Lung (tissue), 11 donors: ENCODE measurements at regions not wholly inside any gene's neighbourhood (a gene's known extent, or its start where the extent isn't known, plus 50 kb on each side); places are given as distances from the start of the nearest gene placed in this dataset.

ENCODE experiments used
- ATAC-seq: fragments of 200-7000 bp; cut with Tn5 transposase; one replicate; pipeline ENCODE4 v1.9.1; 2020; ENCODE audit warnings: moderate number of reproducible peaks; ENCODE audit not compliant: insufficient read depth, low FRiP score
- DNase-seq, 3 donors: peaks; one replicate each; pipeline ENCODE4 v3.0.0-alpha.2; 2013 to 2017
- H3K27ac ChIP-seq, 2 donors: one replicate each; pipeline ENCODE4 v1.5.1; 2013; ENCODE audit warnings: mild to moderate bottlenecking in 2 of 2, moderate library complexity in 2 of 2, control low read depth in 1 of 2, inconsistent platforms in 1 of 2, low read depth in 1 of 2, low read length in 1 of 2
- H3K27me3 ChIP-seq, 3 donors: one replicate each; pipeline ENCODE4 v1.5.1; 2013; ENCODE audit warnings: low read length in 2 of 3; ENCODE audit not compliant: control insufficient read depth in 3 of 3, insufficient read depth in 3 of 3
- H3K36me3 ChIP-seq, 4 donors: one replicate each; pipeline ENCODE4 v1.5.1; 2013; ENCODE audit warnings: low read length in 4 of 4, mild to moderate bottlenecking in 1 of 4, moderate library complexity in 1 of 4; ENCODE audit not compliant: control insufficient read depth in 4 of 4, insufficient read depth in 4 of 4
- H3K4me1 ChIP-seq, 5 donors: one replicate each; pipeline ENCODE4 v1.5.1; 2013; ENCODE audit warnings: low read length in 5 of 5, mild to moderate bottlenecking in 2 of 5, moderate library complexity in 1 of 5; ENCODE audit not compliant: control insufficient read depth in 5 of 5, insufficient read depth in 5 of 5
- H3K4me3 ChIP-seq: one replicate; pipeline ENCODE4 v1.5.1; 2013; ENCODE audit warnings: mild to moderate bottlenecking, control low read depth, moderate library complexity
- H3K9ac ChIP-seq, 2 donors: one replicate each; pipeline ENCODE4 v1.5.1; 2013; ENCODE audit warnings: low read length in 2 of 2, control low read depth in 1 of 2; ENCODE audit not compliant: insufficient read depth in 1 of 2
- H3K9me3 ChIP-seq, 4 donors: one replicate each; pipeline ENCODE4 v1.5.1; 2013; ENCODE audit warnings: low read length in 3 of 4, mild to moderate bottlenecking in 1 of 4, moderate library complexity in 1 of 4; ENCODE audit not compliant: control insufficient read depth in 4 of 4, insufficient read depth in 3 of 4
- WGBS, 2 donors: extraction: QIAGEN DNeasy Blood & Tissue Kit; methylation state at CpG; one replicate each; pipeline ENCODE4 v1.1.7; 2013; 5-methylcytosine and 5-hydroxymethylcytosine counted together
- TF ChIP-seq, protein P1 (sequence below): IDR thresholded peaks from 2 replicates; pipeline ENCODE4 v1.5.1; 2012; ENCODE audit warnings: mild to moderate bottlenecking; ENCODE audit errors: control extremely low read depth, extremely low read depth
- donor health status: control.
- donor health status: control.
- donor health status: Bipolar disorder and iron deficiency.
- donor health status: healthy.
- donor health status: DM: yes; HTN: yes; CAD: no.

DNA sequence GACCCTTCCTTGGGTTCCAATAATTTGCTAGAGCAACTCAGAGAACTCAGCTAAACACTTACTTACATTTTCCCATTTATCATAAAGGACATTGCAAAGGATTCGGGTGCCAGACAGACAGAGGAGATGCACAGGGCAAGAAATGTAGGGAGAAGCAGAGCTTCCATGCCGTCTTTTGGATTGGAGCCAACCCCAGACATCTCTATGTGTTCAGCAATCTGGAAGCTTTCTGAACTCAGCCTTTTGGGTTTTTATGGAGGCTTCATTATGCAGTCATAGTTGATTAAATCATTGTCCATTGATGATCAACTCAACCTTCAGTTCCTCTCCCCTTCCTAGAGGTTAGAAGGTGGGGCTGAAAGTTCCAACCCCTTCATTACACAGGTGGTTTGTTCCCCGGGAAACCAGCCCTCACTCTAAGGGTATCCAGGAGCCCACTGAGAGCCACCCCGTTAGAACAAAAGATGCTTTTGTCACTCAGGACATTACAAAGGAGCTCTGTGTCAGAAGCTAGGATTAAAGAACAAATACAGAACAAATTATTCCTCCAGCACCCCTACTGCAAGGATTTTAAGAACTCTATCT, 211.9 kb upstream of the VSTM2A start:
- no peak for DNase-seq
- ATAC-seq, result no peak
- WGBS, 2 donors, result 56 to 64% methylated on average over 4 of the region's 4 CpGs
- Histone ChIP-seq H3K4me1 (no peaks in the 10 kb centered on the region), H3K4me3 (no peak overlapping the region), H3K27ac (no peak overlapping the region), H3K9me3 (no peaks in the 10 kb centered on the region), H3K36me3 (no peaks in the 10 kb centered on the region), H3K27me3 (no peaks in the 10 kb centered on the region), H3K9ac (no peak overlapping the region)
- TF ChIP-seq, protein P1, sequence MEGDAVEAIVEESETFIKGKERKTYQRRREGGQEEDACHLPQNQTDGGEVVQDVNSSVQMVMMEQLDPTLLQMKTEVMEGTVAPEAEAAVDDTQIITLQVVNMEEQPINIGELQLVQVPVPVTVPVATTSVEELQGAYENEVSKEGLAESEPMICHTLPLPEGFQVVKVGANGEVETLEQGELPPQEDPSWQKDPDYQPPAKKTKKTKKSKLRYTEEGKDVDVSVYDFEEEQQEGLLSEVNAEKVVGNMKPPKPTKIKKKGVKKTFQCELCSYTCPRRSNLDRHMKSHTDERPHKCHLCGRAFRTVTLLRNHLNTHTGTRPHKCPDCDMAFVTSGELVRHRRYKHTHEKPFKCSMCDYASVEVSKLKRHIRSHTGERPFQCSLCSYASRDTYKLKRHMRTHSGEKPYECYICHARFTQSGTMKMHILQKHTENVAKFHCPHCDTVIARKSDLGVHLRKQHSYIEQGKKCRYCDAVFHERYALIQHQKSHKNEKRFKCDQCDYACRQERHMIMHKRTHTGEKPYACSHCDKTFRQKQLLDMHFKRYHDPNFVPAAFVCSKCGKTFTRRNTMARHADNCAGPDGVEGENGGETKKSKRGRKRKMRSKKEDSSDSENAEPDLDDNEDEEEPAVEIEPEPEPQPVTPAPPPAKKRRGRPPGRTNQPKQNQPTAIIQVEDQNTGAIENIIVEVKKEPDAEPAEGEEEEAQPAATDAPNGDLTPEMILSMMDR, result no peak

DNA sequence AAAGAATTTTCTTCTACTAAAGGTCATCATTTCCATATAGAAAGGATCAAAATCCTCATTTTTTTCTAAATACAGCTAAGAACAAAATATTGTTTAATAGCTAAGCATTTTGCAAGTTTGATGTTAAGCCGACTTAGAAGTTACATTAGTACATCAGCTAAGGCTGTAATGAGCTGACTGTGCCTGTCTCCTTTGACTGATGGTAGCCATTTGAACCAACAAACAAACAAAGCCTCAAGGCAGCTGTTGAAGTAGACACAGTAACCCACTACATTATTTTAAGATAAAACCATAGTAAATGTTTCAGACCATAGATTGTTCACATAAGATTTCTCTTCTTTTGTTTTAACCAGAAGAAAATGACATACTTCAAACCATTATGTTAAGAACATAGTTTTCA, 210.9 kb upstream of the VSTM2A start:
- H3K4me3 ChIP-seq, result no peak overlapping the region
- 43 to 71% methylated on average over 1 of the region's 1 CpG for WGBS, 2 donors
- no peaks in the 10 kb centered on the region for H3K4me1 ChIP-seq
- H3K9me3 ChIP-seq, result no peaks in the 10 kb centered on the region
- H3K27ac ChIP-seq, result no peak overlapping the region
- TF ChIP-seq, protein P1, result no peak
- H3K27me3 ChIP-seq, result no peaks in the 10 kb centered on the region
- DNase-seq (no peak), ATAC-seq (no peak)
- no peak overlapping the region for H3K9ac ChIP-seq
- H3K36me3 ChIP-seq, result no peaks in the 10 kb centered on the region

DNA sequence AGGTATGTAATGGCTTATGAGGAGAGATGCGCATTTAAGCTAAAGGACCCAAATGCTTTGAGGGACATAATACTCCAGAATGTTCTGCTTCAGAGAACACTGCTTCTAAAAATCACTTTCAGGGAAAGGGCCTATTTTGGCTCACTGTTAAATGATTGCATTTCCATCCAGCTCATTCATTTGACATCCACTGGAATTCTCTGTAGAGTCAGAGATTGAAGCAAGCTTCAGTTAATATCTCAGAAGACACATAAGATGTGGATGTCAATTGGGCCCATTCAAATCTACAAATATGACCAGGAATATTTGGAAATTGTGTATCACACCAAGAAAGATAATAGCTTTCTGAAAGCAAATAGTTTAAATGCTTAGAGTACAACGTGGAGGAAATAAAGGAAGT, 209.9 kb upstream of the VSTM2A start:
- no peaks in the 10 kb centered on the region for H3K27me3 ChIP-seq
- no peaks in the 10 kb centered on the region for H3K9me3 ChIP-seq
- no peak overlapping the region for H3K27ac ChIP-seq
- H3K9ac ChIP-seq, result no peak overlapping the region
- WGBS, 2 donors, result 65 to 69% methylated on average over 2 of the region's 2 CpGs
- no peaks in the 10 kb centered on the region for H3K36me3 ChIP-seq
- DNase-seq, result no peak
- no peaks in the 10 kb centered on the region for H3K4me1 ChIP-seq
- no peak overlapping the region for H3K4me3 ChIP-seq
- ATAC-seq, result no peak
- TF ChIP-seq, protein P1, result no peak

DNA sequence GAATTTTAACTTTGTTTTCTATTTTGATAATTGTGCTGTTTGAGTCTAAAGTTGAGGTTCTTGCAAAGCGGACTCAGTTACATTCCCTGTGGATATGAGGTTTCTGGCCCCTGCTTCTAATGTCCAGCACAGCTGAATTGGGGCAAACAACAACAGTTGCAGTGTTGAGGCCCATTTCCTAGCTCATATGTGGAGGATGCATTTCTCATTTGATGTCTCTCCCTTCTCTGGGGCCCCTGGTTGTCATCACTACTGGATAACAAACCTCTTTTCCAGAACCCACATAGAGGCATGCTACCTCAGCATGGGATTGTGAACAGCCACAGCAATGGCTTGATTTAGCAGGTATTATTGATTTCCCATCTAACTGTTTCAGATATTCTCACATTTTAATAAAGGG, 208.2 kb upstream of the VSTM2A start:
- ATAC-seq, result no peak
- 84 to 100% methylated on average over 1 of the region's 1 CpG for WGBS, 2 donors

More for the DNA sequence above, 208.2 kb upstream of the VSTM2A start:
- Histone ChIP-seq H3K9me3 (no peaks in the 10 kb centered on the region), H3K4me3 (no peak overlapping the region), H3K9ac (no peak overlapping the region), H3K4me1 (no peaks in the 10 kb centered on the region), H3K27ac (no peak overlapping the region), H3K36me3 (no peaks in the 10 kb centered on the region), H3K27me3 (no peaks in the 10 kb centered on the region)
- DNase-seq, result no peak
- TF ChIP-seq, protein P1, result no peak
